HEK293T (cell line): ENCODE measurements at regions not wholly inside any gene's neighbourhood (a gene's known extent, or its start where the extent isn't known, plus 50 kb on each side); places are given as distances from the start of the nearest gene placed in this dataset.
"Not testable (repeated sequence)": the region's sequence is repeated elsewhere in the genome, so short reads cannot be mapped to it uniquely, and the experiment has no call there.

ENCODE experiments used
- CTBP1 ChIP-seq: fragments of 450-650 bp; IDR thresholded peaks from 2 replicates; pipeline ENCODE4 v1.6.1; 2016; ENCODE audit warnings: borderline replicate concordance
- FOXK2 ChIP-seq: fragments of 450-650 bp; IDR thresholded peaks from 2 replicates; pipeline ENCODE4 v1.6.1; 2016; ENCODE audit warnings: mild to moderate bottlenecking
- ZNF384 ChIP-seq: fragments of 450-650 bp; IDR thresholded peaks from 2 replicates; pipeline ENCODE4 v1.6.1; 2016

- not testable (repeated sequence) for TF ChIP-seq ZNF384, FOXK2, CTBP1
Measured at GRCh38 chr9:41073471-41074243, 54.8 kb downstream of the FOXD4L6 start.
